Ovary (tissue), 7 donors: ENCODE measurements at regions not wholly inside any gene's neighbourhood (a gene's known extent, or its start where the extent isn't known, plus 50 kb on each side); places are given as distances from the start of the nearest gene placed in this dataset.

ENCODE experiments used
- DNase-seq, 5 donors: peaks; one replicate each; pipeline ENCODE4 v3.0.0-alpha.2; 2019 to 2020
- H3K27ac ChIP-seq, 2 donors: fragments of 200-600 bp; one replicate each; pipeline versions ENCODE4 v1.5.1 to v1.8.0; 2019 to 2022
- H3K27me3 ChIP-seq: fragments of 200-600 bp; one replicate; pipeline ENCODE4 v1.8.0; 2022
- H3K36me3 ChIP-seq: fragments of 200-600 bp; sonication (generic); one replicate; pipeline ENCODE4 v1.5.1; 2019
- H3K4me1 ChIP-seq: one replicate; pipeline ENCODE4 v1.8.1; 2013; ENCODE audit warnings: mild to moderate bottlenecking, moderate library complexity; ENCODE audit not compliant: insufficient read depth
- H3K4me3 ChIP-seq: fragments of 200-600 bp; sonication (generic); one replicate; pipeline ENCODE4 v1.5.1; 2017
- H3K9me3 ChIP-seq, 2 donors: fragments of 200-600 bp in 1 of 2; sonication (generic) in 1 of 2; one replicate each; pipeline versions ENCODE4 v1.5.1 to v1.8.1; 2013 to 2019; ENCODE audit warnings: mild to moderate bottlenecking in 1 of 2, moderate library complexity in 1 of 2
- CTCF ChIP-seq, 3 donors: fragments of 450-650 bp in 2 of 3; fragments of 200-600 bp in 1 of 3; IDR thresholded peaks; one replicate each; pipeline versions ENCODE4 v1.5.1 to v1.8.0; 2016 to 2022; ENCODE audit warnings: antibody characterized with exemption in 3 of 3, mild to moderate bottlenecking in 1 of 3
- EP300 ChIP-seq: sonication (generic); formaldehyde crosslinking; IDR thresholded peaks from one replicate; pipeline ENCODE4 v1.6.1; 2017; ENCODE audit warnings: antibody characterized with exemption
- POLR2A ChIP-seq: fragments of 450-650 bp; IDR thresholded peaks from one replicate; pipeline ENCODE4 v1.6.1; 2017; ENCODE audit warnings: antibody characterized with exemption, mild to moderate bottlenecking, moderate library complexity
- WGBS, 3 donors: extraction: QIAGEN DNeasy Blood & Tissue Kit in 1 of 3; methylation state at CpG; one replicate each; pipeline versions ENCODE4 v1.1.5 to v1.1.7; 2013 to 2017; 5-methylcytosine and 5-hydroxymethylcytosine counted together
- intact Hi-C, 4 donors: fragments of 100-400 bp; cut with DNase I; formaldehyde crosslinking; loops; one replicate each; pipeline versions ENCODE4 v1.11.0 to v1.15.1; 2022 to 2023
- donor health status: DM: no; HTN: no; CAD: no; lungs with moderate emphysema.
- donor health status: DM: no; HTN: no; CAD: no.
- donor health status: Bipolar disorder and iron deficiency.
- donor health status: DM: no; HTN: no; CAD: no.
- donor health status: DM: yes; HTN: yes; CAD: no.

DNA sequence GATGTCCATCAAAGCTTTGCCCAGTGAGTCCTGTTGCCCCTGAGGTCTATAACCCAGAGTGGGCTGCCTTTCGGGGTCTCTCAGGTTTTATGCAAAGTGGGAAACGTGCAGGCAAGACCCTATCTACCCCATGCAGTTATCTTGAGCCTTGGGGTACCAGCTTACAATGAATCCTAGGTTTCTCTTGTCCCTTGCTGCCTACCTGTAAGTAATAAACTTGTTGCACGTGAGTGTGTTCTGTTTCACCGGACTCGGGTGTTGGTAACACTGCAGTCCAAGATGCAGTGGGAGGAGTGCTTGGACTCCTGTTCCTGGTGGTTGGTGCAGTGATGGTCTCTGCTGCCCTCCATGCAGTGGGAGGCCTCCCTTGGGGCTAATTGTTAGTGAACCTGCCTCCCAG is 85.6 kb upstream of the ALDH1B1 start:
- Histone ChIP-seq H3K27ac (no peak overlapping the region), H3K4me3 (no peak overlapping the region), H3K36me3 (no peaks in the 10 kb centered on the region), H3K9me3 (no peaks in the 10 kb centered on the region), H3K27me3 (no peaks in the 10 kb centered on the region), H3K4me1 (peaks cover 5% of the 10 kb centered on the region)
- intact Hi-C loops = loop anchor here in 1 of 4 donors (10.0 kb wide), 1 partner anchor 58 kb away; no protein-coding TSS in a partner anchor
- DNase-seq = no peak
- 91 to 96% (median 94%) methylated on average over 5 of the region's 5 CpGs for whole genome bisulfite sequencing, 3 donors
- TF ChIP-seq CTCF (IDR thresholded peaks at IDR 0.05) = no peak
- no peak for TF ChIP-seq EP300
- no peak for TF ChIP-seq POLR2A

- 95 to 100% (median 98%) methylated on average over 1 of the region's 1 CpG for WGBS, 3 donors
- Histone ChIP-seq H3K27ac (no peak overlapping the region), H3K4me1 (peaks cover 5% of the 10 kb centered on the region), H3K36me3 (no peaks in the 10 kb centered on the region), H3K9me3 (no peaks in the 10 kb centered on the region), H3K27me3 (no peaks in the 10 kb centered on the region), H3K4me3 (no peak overlapping the region)
- no peak for DNase-seq
- TF ChIP-seq EP300 (no peak), CTCF (IDR thresholded peaks at IDR 0.05) (no peak), POLR2A (no peak)
- intact Hi-C loops = loop anchor here in 1 of 4 donors (10.0 kb wide), 1 partner anchor 59 kb away; no protein-coding TSS in a partner anchor
Observed at GRCh38 chr9:38305582-38305981, 86.9 kb upstream of the ALDH1B1 start.

DNA sequence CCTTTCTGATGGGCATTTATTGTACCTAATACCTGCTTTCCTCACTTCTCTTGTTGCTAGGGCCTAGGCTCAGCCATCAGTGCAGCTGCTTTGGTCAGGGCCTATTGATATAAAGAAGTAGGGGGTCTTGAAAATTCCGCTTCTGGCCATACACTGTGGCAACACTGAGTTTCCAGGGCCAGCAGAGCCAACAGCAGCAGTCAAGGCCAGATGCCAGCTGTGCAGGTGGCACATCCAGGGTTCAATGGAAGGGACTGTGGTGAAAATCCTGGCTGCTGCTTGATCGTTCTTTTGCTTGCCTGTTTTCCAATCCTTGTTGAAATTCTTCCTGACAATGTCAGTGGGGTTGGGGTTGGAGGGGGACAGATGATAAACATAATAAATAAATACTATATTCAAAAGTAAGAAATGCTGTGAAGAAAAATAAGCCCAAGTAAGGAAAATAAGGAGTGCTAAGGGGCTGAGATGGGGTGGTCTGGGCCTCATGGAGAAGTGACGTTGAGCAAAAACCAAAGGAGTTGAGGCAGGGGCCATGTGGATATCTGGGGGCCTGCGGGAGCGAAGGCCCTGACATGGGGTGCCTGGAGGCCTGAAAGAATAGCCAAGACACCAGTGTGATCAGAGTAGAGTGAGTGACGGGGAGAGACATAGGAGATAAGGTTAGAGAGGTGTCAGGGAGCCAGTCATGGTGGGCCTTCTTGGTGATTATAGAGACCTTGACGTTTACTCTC is 91.0 kb upstream of the ALDH1B1 start:
- no peaks in the 10 kb centered on the region for H3K27me3 ChIP-seq
- intact Hi-C loops = loop anchor here in 1 of 4 donors (10.0 kb wide), 1 partner anchor 63 kb away; no protein-coding TSS in a partner anchor
- H3K36me3 ChIP-seq = no peaks in the 10 kb centered on the region
- DNase-seq = no peak
- no peak overlapping the region for H3K4me3 ChIP-seq
- H3K27ac ChIP-seq = no peak overlapping the region
- TF ChIP-seq POLR2A (no peak), EP300 (no peak), CTCF (IDR thresholded peaks at IDR 0.05) (no peak)
- H3K4me1 ChIP-seq = no peaks in the 10 kb centered on the region
- 91 to 94% (median 92%) methylated on average over 7 of the region's 7 CpGs for WGBS, 3 donors
- no peaks in the 10 kb centered on the region for H3K9me3 ChIP-seq

DNA sequence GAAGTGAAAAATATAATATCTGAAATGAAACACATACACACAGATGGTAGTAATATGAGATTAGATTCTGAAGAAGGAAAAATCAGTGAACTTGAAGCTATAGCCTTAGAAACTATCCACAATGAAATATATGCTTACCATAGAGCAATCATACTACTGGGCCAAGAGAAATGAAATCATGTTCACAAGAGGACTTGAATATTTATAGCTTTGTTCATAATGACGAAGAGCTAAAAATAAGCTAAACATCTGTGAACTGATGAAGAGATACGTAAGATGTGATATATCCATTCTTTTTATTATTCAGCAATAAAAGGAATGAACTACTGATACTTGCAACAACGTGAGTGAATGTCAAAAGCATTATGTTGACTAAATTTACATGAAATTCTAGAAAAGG is 92.6 kb upstream of the ALDH1B1 start:
- H3K4me3 ChIP-seq = no peak overlapping the region
- WGBS, 3 donors = 28 to 57% (median 31%) methylated on average over 3 of the region's 3 CpGs
- TF ChIP-seq CTCF (IDR thresholded peaks at IDR 0.05) (no peak), POLR2A (no peak)
- no peaks in the 10 kb centered on the region for H3K27me3 ChIP-seq
- no peaks in the 10 kb centered on the region for H3K4me1 ChIP-seq
- DNase-seq = no peak
- H3K36me3 ChIP-seq = no peaks in the 10 kb centered on the region
- no peak overlapping the region for H3K27ac ChIP-seq
- intact Hi-C loops = loop anchor here in 1 of 4 donors (10.0 kb wide), 1 partner anchor 65 kb away; no protein-coding TSS in a partner anchor
- H3K9me3 ChIP-seq = no peaks in the 10 kb centered on the region
